ENCODE measurements at regions not wholly inside any gene's neighbourhood (a gene's known extent, or its start where the extent isn't known, plus 50 kb on each side); places are given as distances from the start of the nearest gene placed in this dataset.

- H3K18ac ChIP-seq (ENCODE audit: extremely low read depth, low read length): no peak overlapping the region
- ChIA-PET POLR2A (ENCODE audit: partially characterized antibody) (no interaction called here), CTCF (ENCODE audit: partially characterized antibody) (interaction anchor here (0.6 to 0.7 kb wide), 2 partner anchors 157 to 731 kb away, joined by 3 read pairs; no protein-coding TSS in a partner anchor)
- no peak overlapping the region for H2BK15ac ChIP-seq (ENCODE audit: low read length)
- H2BK12ac ChIP-seq (ENCODE audit: low read depth, low read length): no peak overlapping the region
- H2AK5ac ChIP-seq (ENCODE audit: low read depth, low read length): no peak overlapping the region
- no peaks in the 10 kb centered on the region for H3K79me2 ChIP-seq (ENCODE audit: control insufficient read depth in 1 of 2, insufficient read depth in 2 of 2, low read length in 2 of 2)
- no peak overlapping the region for H4K8ac ChIP-seq (ENCODE audit: extremely low read depth, insufficient read depth, low read length)
- no peak overlapping the region for H3K4ac ChIP-seq (replicated peaks; ENCODE audit: insufficient read length, low read depth, low read length)
- no peak overlapping the region for H3K9ac ChIP-seq (replicated peaks in 1 of 4; ENCODE audit: extremely low read depth in 1 of 4, low read depth in 3 of 4, low read length in 3 of 4)
- H4K5ac ChIP-seq (ENCODE audit: insufficient read length, low read depth, low read length): no peak overlapping the region
- no peak overlapping the region for H2AFZ ChIP-seq (ENCODE audit: low read length)
- no peaks in the 10 kb centered on the region for H3K79me1 ChIP-seq (ENCODE audit: low read depth, low read length)
- no peaks in the 10 kb centered on the region for H3K27me3 ChIP-seq (replicated peaks in 1 of 4; ENCODE audit: control insufficient read depth in 3 of 4, extremely low read depth in 1 of 4, insufficient read depth in 3 of 4, low read length in 3 of 4)
- H3K4me2 ChIP-seq (ENCODE audit: insufficient read depth in 1 of 2, low read depth in 2 of 2, low read length in 2 of 2): no peak overlapping the region
- no peak overlapping the region for H3K56ac ChIP-seq (replicated peaks; ENCODE audit: insufficient read length, low read depth, low read length)
- no peak overlapping the region for H3K4me3 ChIP-seq (ENCODE audit: extremely low read depth in 1 of 4, insufficient read depth in 2 of 4, low read depth in 3 of 4, low read length in 4 of 4)
- H2BK20ac ChIP-seq (ENCODE audit: low read length): no peak overlapping the region
- H3K14ac ChIP-seq (ENCODE audit: insufficient read length): no peak overlapping the region
- H4K91ac ChIP-seq (replicated peaks; ENCODE audit: insufficient read length, low read length): no peak overlapping the region
- no peak overlapping the region for H3K27ac ChIP-seq (ENCODE audit: low read depth, low read length)
- no peak overlapping the region for H2BK5ac ChIP-seq (ENCODE audit: low read depth, low read length)
- H3K36me3 ChIP-seq (ENCODE audit: control insufficient read depth in 2 of 4, insufficient read depth in 4 of 4, low read length in 3 of 4): no peaks in the 10 kb centered on the region
- FAIRE-seq (no peak), DNase-seq (ENCODE audit: low read depth in 1 of 2, low spot score in 2 of 2) (no peak)
- H4K20me1 ChIP-seq (replicated peaks in 1 of 2; ENCODE audit: control insufficient read depth in 1 of 2, insufficient read depth in 2 of 2, low read length in 2 of 2): no peaks in the 10 kb centered on the region
- no peaks in the 10 kb centered on the region for H3K4me1 ChIP-seq (replicated peaks in 1 of 4; ENCODE audit: control insufficient read depth in 3 of 4, insufficient read depth in 4 of 4, low read length in 3 of 4)
- WGBS, 2 experiments (ENCODE audit: extremely low coverage in 1 of 2, insufficient coverage in 1 of 2, insufficient read length in 1 of 2, insufficient replicate concordance in 2 of 2, low coverage in 1 of 2, low lambda C conversion rate in 2 of 2, missing lambda C conversion rate in 1 of 2): 97% methylated on average over 2 of the region's 2 CpGs; no CpG with 5 or more reads in 1 of the 2 experiments
- no peak overlapping the region for H3K23ac ChIP-seq (ENCODE audit: insufficient read length)
- H2BK120ac ChIP-seq (replicated peaks; ENCODE audit: low read depth, low read length): no peak overlapping the region
- peaks cover 3 to 9% of the 10 kb centered on the region in 2 experiments; a peak in 3 of 4 replicates for H3K9me3 ChIP-seq (ENCODE audit: insufficient read depth in 2 of 2, low read depth in 1 of 2, low read length in 1 of 2)
- no peaks in the 10 kb centered on the region for H3K23me2 ChIP-seq (ENCODE audit: low read depth, low read length)
- TF ChIP-seq KDM4A (IDR thresholded peaks at IDR 0.05; ENCODE audit: low read depth, low read length, severe bottlenecking): no peak
- no peak for TF ChIP-seq PHF8 (conservative IDR thresholded peaks at IDR 0.05; ENCODE audit: low read depth, low read length)
- TF ChIP-seq CEBPB (IDR thresholded peaks at IDR 0.05; ENCODE audit: low read depth, low read length): no peak
- no peak for TF ChIP-seq CHD1 (IDR thresholded peaks at IDR 0.05; ENCODE audit: low read depth, low read length)
- TF ChIP-seq SRF (IDR thresholded peaks at IDR 0.05; ENCODE audit: low read depth, low read length): no peak
- no peak for TF ChIP-seq TAF1 (IDR thresholded peaks at IDR 0.05; ENCODE audit: low read depth, low read length)
- no peak for TF ChIP-seq ATF3 (IDR thresholded peaks at IDR 0.05; ENCODE audit: insufficient read depth, low read depth, low read length)
- TF ChIP-seq SIX5 (IDR thresholded peaks at IDR 0.05; ENCODE audit: low read depth, low read length): no peak
- TF ChIP-seq NRF1 (IDR thresholded peaks at IDR 0.05; ENCODE audit: low read depth, low read length): no peak
- TF ChIP-seq SIN3A (conservative IDR thresholded peaks at IDR 0.05 in 1 of 2, IDR thresholded peaks at IDR 0.05 in 1 of 2; ENCODE audit: low read depth in 1 of 2, low read length in 2 of 2): no peak
- TF ChIP-seq USF2 (IDR thresholded peaks at IDR 0.05; ENCODE audit: low read length): no peak
- no peak for TF ChIP-seq MAX (IDR thresholded peaks at IDR 0.05)
- no peak for TF ChIP-seq POLR2A (IDR thresholded peaks at IDR 0.05; ENCODE audit: control extremely low read depth in 1 of 2, low read depth in 2 of 2, low read length in 2 of 2)
Measured at GRCh38 chr21:24115141-24115540, 1492.1 kb downstream of the MRPL39 start.
